GM18508 (cell line): ENCODE measurements at regions not wholly inside any gene's neighbourhood (a gene's known extent, or its start where the extent isn't known, plus 50 kb on each side); places are given as distances from the start of the nearest gene placed in this dataset.
A peak's percentile ranks its signal among the peaks of the same experiment; 100 is the strongest.

Experiments
- ATAC-seq: cut with Tn5 transposase; IDR thresholded peaks from one replicate; pipeline ENCODE4 v1.9.1; 2021; ENCODE audit warnings: moderate number of reproducible peaks; ENCODE audit not compliant: insufficient read depth, unreplicated experiment

DNA sequence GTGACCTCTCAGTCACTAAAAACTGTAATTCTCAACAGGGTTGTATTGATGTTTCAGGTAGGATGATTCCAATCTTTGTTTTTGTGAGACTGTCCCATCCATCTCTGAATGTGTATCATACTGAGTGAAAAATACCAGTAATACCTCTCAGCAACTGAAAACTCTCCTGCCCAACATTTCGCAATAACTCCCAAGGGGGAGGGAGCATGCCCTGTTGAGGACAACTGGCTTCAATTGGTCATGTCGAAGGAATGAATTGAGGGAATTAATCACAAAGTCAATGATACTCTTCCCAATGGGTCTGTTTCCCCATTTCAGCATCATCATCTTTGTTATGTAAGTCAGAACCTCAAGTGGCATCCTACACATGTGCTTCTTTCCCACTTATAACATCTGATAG, 102.4 kb upstream of the E2F7 start:
- ATAC-seq, result no peak

DNA sequence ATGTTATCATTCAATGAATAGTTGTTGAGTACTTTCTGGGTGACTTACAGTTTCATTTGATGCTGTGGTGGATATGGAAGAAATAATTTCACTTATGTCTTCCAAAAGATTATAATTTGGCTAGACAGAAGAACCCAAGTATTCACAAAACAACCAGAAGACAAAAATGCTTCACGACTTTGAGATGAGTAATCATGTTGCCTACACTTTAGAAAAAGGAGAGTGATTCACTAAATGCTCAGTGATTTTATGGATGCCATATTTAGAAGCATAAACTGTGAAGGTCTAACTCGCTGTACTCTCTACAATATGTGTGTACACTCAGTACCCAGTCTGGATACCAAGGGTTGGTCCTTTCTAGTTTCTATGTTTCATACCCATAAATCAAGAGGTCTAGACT, 101.3 kb upstream of the E2F7 start:
- no peak for ATAC-seq

DNA sequence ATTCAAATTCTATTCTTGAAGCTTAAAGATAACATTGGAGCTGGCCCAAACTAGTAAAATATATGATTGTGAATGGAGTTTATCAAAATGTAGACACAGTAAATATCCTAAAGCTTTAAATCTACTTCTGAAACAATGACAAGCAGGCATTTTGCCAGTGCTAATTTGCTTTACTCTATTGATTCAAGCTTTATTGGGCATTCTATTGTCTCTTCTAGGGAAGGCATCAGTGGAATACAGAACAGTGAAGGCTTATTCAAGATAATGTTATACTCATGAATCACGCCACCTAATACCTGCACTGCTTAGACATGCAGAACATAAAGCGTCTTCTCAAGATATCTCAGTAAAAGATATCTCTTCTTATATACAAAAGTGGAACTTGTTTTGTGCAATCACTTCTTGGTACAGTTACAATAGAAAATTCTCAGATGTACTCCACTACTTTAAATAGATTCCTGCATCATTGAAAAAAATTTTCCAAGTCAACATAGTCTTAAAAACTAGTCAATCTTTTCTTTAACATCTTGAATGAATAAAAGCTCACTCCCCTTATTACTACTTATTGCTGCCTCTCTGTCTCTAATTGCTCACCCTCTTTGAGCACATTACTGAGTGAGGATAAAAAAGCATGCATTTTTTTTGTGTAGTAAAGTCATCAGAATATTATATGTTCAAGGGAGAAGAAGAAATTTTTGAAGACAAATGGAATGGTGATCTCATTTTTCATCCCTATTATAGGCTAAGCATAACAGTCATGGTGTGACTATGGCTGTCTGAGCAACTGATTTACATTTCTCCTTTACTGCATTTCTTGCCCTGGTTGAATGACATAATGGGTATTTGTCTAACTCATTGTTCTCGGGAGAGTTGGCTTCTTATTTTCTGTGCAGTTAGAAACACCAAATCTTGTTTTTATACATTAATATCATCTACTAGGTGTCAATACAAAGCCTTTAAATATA, 98.0 kb upstream of the E2F7 start:
- no peak for ATAC-seq

GRCh38 chr12:77161944-77162343, 96.6 kb upstream of the E2F7 start:
- ATAC-seq, result no peak

- no peak for ATAC-seq
Measured at GRCh38 chr12:77160931-77161330, 95.6 kb upstream of the E2F7 start.

- ATAC-seq, result no peak
Measured at GRCh38 chr12:77153706-77154105, 88.3 kb upstream of the E2F7 start.

- no peak for ATAC-seq
Measured at GRCh38 chr12:77152623-77153193, 87.3 kb upstream of the E2F7 start.

DNA sequence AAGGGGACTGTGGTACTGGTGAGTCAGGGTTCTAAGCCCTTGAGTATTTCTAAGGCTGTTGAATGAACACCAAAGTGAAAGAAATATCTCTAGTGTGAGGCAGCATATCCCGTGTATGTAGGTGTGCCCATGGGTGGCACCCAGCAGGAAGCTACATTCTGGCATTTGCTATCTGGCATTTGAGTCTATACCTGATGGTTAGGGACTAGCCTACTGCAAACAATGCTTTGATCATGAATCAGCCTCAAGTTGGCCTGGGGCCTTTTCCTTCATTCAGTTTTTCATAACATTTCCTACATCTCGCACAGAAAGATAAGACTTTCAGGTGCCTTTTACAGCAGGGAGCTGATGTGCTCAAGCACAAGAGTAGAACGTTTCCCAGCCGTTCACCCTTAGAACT, 85.7 kb upstream of the E2F7 start:
- ATAC-seq, result no peak

DNA sequence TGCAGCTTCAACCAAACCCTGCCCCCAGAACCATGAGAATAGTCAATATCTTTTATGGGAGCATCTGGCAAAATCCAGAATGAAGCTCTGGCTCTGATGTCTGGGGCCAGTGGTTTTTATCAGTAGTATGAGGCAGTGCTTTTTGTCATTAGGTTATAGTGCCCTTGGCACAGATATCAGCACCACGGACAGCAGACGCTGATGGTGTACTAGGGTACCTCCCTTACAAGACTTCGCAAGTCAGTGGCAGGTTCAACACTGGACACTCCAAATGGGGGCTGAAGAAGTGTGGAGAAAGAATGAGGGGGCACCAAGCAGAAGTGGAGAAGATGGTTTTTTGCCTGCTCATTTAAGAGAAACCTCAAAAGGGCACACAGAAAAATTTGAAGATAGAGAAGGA, 68.2 kb upstream of the E2F7 start:
- no peak for ATAC-seq

DNA sequence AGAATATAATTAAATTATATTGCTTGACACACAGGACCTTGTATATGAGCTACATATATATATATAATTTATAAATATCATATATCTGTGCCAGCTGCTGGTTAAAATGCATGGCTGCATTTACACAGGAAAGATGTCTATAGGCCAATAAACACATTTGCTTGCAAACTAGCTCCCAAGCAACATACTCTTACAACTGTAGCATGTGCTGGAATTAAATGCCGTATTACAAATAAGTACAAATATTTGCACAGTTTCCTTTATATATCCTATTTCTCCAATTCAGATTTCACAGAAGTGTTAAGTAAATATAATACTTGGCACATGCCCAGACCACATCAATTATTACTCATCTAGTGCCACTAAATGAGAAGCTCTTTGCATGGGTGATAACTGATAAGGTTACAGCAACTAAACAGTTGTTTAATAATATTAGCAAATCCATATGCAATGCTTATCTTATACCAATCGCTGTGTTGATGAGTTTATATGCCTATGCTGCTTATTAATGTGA, 66.7 kb upstream of the E2F7 start:
- ATAC-seq, result no peak

DNA sequence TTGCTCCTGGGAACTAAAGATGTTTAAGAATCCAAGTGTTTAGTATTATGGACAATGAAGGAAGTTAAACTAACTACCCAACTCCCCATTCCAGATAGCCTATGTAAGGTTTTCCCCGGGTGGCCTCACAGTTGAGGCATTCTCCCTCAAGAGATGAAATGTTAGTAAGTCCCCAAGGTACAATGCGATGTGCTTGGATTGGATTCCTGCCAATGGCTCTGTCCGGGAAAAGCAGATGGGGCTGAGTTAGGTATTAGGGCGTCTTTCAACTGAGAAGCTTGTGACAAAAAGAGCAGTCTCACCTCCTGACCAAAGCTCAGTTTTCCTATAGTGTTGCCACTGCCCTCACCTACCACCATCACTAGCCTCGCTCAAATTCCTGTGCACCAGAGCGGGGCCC, 64.8 kb upstream of the E2F7 start:
- ATAC-seq, result no peak

DNA sequence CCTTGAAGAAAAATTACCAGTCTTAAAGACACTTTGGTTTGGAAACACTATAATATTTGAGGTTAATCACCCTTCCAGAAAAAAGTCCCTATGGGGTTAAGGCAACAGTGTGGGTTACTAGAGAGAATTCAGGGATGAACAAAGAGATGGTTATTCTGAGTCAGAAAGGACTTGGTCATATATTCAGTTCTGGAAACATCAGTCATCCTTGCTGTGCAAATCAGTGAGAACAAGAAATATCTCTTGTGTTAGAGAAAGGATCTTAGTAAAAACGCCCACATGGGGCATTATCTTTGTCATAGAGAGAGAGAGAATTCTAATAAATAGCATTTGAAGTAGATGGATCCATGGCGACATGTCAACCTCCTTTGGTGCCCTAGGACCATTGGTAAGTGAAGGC, 59.4 kb upstream of the E2F7 start:
- ATAC-seq, result peak; percentile 42

GRCh38 chr12:77122661-77123060, 57.3 kb upstream of the E2F7 start:
- no peak for ATAC-seq

DNA sequence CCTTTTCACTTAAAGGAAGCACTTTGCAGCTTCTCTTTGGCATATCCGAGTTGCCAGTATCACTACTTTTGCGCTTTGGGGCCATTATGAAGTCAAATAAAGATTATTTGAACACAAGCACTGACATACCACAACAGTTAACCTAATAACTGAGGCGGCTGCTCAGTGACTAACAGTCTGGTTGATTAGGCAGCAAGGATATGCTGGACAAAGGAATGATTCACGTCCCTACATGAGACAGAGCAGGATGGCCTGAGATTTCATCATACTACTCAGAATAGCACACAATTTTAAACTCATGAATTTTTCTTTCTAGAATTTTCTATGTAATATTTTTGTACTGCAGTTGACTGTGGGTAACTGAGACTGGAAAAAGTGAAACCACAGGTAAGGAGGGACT, 56.9 kb upstream of the E2F7 start:
- no peak for ATAC-seq

DNA sequence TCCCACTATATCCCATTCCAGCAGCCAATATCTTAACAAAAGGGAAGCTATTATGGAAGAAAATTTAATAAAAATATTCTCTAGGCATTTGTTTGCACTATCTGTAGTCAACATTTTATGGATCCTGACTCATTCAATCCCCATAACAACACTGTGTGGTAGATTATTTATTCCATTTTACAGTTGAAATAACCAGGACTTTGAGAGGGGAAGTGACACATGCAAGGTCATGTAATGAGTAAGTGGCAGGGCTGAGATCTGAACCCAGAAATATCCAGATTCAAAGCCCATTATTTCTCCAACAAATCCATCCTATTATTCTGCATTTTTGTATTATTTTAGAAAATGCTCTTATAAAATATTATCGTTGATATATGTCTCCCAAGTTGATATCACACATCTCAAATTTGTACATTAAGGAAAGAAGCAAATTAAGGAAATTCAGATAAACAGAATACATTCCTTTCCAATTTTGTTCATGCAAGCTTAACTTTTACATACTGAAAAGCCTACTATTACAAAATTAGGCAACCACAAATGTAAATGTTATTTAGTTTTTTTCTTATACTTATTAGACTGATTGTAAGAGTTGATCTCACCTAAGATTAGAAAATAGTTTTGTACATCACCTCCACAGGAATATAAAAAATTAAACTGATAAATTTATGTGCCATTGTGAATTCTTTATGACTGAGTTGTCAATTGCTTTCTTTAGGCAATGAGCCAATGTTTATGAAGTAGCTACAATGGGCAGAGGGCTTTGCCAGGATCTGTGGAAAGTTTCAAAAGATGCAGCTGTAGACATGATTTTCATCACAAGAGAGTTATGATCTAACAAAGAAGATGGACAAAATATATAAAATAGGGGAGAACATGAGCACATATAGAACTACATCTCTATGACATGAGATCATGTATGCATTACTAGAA, 55.1 kb upstream of the E2F7 start:
- ATAC-seq, result no peak

GRCh38 chr12:77118696-77119095, 53.3 kb upstream of the E2F7 start:
- ATAC-seq, result no peak

DNA sequence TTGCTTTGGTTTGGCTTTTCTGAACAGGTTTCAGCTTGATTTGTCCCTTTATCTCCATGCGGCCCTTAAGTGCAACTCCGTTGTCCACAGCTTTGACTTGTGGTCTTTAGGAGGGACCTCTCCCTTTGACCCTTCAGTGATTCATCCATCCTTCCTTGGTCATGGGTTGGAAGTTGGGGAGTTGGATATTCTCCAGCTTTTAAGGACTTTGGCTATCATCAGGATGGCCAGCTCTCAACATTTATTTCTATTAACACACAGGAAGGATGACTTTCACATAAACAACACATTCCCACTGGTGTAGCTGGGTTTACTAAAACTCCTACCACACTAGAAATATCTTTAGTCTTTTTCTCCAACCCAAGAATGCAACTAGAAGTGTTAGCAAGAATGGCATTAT, 50.9 kb upstream of the E2F7 start:
- no peak for ATAC-seq

DNA sequence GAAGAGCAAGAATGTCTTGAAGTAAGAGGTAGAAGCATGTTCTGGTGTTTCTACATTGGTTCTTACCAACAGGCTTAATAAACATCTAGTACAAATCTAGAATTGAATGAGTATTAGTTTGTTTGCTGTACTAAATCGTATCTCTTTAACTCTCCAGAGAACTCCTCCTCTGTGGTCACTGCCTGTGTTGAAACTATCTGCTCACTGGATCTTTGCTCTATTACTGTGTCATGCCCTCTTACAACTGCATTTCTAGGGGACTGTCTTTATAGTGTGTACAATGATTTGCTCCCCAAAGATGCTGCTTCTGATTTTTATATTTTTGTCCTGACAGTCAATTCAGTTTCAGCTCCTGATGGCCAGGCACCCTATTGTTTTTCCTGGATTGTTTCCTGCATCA, 50.1 kb upstream of the E2F7 start:
- ATAC-seq, result no peak
